ENCODE measurements at regions not wholly inside any gene's neighbourhood (a gene's known extent, or its start where the extent isn't known, plus 50 kb on each side); places are given as distances from the start of the nearest gene placed in this dataset.

GRCh38 chr5:56440871-56441740 is 208.0 kb upstream of the ANKRD55 start:
- DNase-seq (ENCODE audit: low read depth in 4 of 4, low spot score in 1 of 4), result no peak

- no peak for DNase-seq (ENCODE audit: low read depth in 4 of 4, low spot score in 1 of 4)
Observed at GRCh38 chr5:56434986-56435385, 201.9 kb upstream of the ANKRD55 start.

GRCh38 chr5:56433039-56433617 is 200.0 kb upstream of the ANKRD55 start:
- DNase-seq (ENCODE audit: low read depth in 4 of 4, low spot score in 1 of 4), result no peak

- DNase-seq (ENCODE audit: low read depth in 4 of 4, low spot score in 1 of 4), result no peak
Observed at GRCh38 chr5:56432321-56432720, 199.2 kb upstream of the ANKRD55 start.

- DNase-seq (ENCODE audit: low read depth in 4 of 4, low spot score in 1 of 4), result no peak
Observed at GRCh38 chr5:56430422-56430821, 197.3 kb upstream of the ANKRD55 start.

GRCh38 chr5:56429110-56429561 is 196.0 kb upstream of the ANKRD55 start:
- no peak for DNase-seq (ENCODE audit: low read depth in 4 of 4, low spot score in 1 of 4)

- no peak for DNase-seq (ENCODE audit: low read depth in 4 of 4, low spot score in 1 of 4)
Observed at GRCh38 chr5:56426693-56427092, 193.6 kb upstream of the ANKRD55 start.

- no peak for DNase-seq (ENCODE audit: low read depth in 4 of 4, low spot score in 1 of 4)
Observed at GRCh38 chr5:56422076-56422762, 189.1 kb upstream of the ANKRD55 start.

- DNase-seq (ENCODE audit: low read depth in 4 of 4, low spot score in 1 of 4), result no peak
Observed at GRCh38 chr5:56421246-56422075, 188.3 kb upstream of the ANKRD55 start.

- DNase-seq (ENCODE audit: low read depth in 4 of 4, low spot score in 1 of 4), result no peak
Observed at GRCh38 chr5:56420323-56420722, 187.2 kb upstream of the ANKRD55 start.

- no peak for DNase-seq (ENCODE audit: low read depth in 4 of 4, low spot score in 1 of 4)
Observed at GRCh38 chr5:56419667-56420066, 186.5 kb upstream of the ANKRD55 start.

GRCh38 chr5:56415356-56415765 is 182.2 kb upstream of the ANKRD55 start:
- DNase-seq (ENCODE audit: low read depth in 4 of 4, low spot score in 1 of 4), result no peak

- no peak for DNase-seq (ENCODE audit: low read depth in 4 of 4, low spot score in 1 of 4)
Observed at GRCh38 chr5:56414066-56414465, 180.9 kb upstream of the ANKRD55 start.

GRCh38 chr5:56413546-56413945 is 180.4 kb upstream of the ANKRD55 start:
- no peak for DNase-seq (ENCODE audit: low read depth in 4 of 4, low spot score in 1 of 4)

- DNase-seq (ENCODE audit: low read depth in 4 of 4, low spot score in 1 of 4), result no peak
Observed at GRCh38 chr5:56412601-56413379, 179.7 kb upstream of the ANKRD55 start.

GRCh38 chr5:56410696-56411095 is 177.6 kb upstream of the ANKRD55 start:
- DNase-seq (ENCODE audit: low read depth in 4 of 4, low spot score in 1 of 4), result no peak

GRCh38 chr5:56409331-56410190 is 176.4 kb upstream of the ANKRD55 start:
- DNase-seq (ENCODE audit: low read depth in 4 of 4, low spot score in 1 of 4), result no peak

GRCh38 chr5:56406838-56407237 is 173.7 kb upstream of the ANKRD55 start:
- no peak for DNase-seq (ENCODE audit: low read depth in 4 of 4, low spot score in 1 of 4)

- no peak for DNase-seq (ENCODE audit: low read depth in 4 of 4, low spot score in 1 of 4)
Observed at GRCh38 chr5:56406221-56406620, 173.1 kb upstream of the ANKRD55 start.

Data from stimulated activated CD4-positive, alpha-beta T cell treated with anti-CD3 and anti-CD28 coated beads, Interleukin-1b, Interleukin-23, amount 100 ng/mL, for 24 hours (primary cell).